GM12878 (cell line): ENCODE measurements at regions not wholly inside any gene's neighbourhood (a gene's known extent, or its start where the extent isn't known, plus 50 kb on each side); places are given as distances from the start of the nearest gene placed in this dataset.
A peak's percentile ranks its signal among the peaks of the same experiment; 100 is the strongest.

Source experiments
- ATAC-seq: fragments of 200-7000 bp; cut with Tn5 transposase; 3 replicates; pipeline ENCODE4 v1.9.1; 2020; ENCODE audit warnings: mild to moderate bottlenecking, moderate library complexity
- BruUV-seq: library from RNA; stranded (reverse); fragments of 400-500 nt; replicated peaks from 2 replicates; lab custom pipeline; 2021; lab: Mats Ljungman, UMichigan
- CTCF ChIA-PET: fragments of 300-600 bp; sonication (Branson Sonifier 250); formaldehyde crosslinking; extraction: SDS; loops from one replicate; lab custom pipeline; 2021; ENCODE audit warnings: inconsistent platforms; lab: Yijun Ruan, JAX
- POLR2A ChIA-PET: fragments of 350-600 bp; formaldehyde crosslinking; extraction: SDS; loops from one replicate; lab custom pipeline; 2021; ENCODE audit warnings: inconsistent platforms; lab: Charles Lee
- RAD21 ChIA-PET: fragments of 300-600 bp; sonication (Branson Sonifier 250); formaldehyde crosslinking; loops from one replicate; lab custom pipeline; 2023; ENCODE audit warnings: antibody characterized with exemption; ENCODE audit not compliant: unreplicated experiment; lab: Charles Lee
- SMC1A ChIA-PET: fragments of 300-600 bp; sonication (Branson Sonifier 250); formaldehyde crosslinking; loops from one replicate; lab custom pipeline; 2023; ENCODE audit not compliant: unreplicated experiment, uncharacterized antibody; lab: Charles Lee
- DNase-seq: peaks from one replicate; pipeline ENCODE4 v3.0.0-alpha.2; 2011; ENCODE audit warnings: low read depth, low spot score
- FAIRE-seq: peaks from 3 replicates; lab custom pipeline; 2011; peaks lifted over from hg19 to GRCh38; lab: Jason Lieb, UNC
- H2AFZ ChIP-seq: 2 replicates; pipeline ENCODE4 v1.6.0; 2011; ENCODE audit warnings: low read depth, low read length, control low read depth; ENCODE audit not compliant: control insufficient read depth
- H3K27ac ChIP-seq: 2 replicates; pipeline ENCODE4 v1.5.1; 2011; ENCODE audit warnings: control low read depth; ENCODE audit not compliant: control insufficient read depth, insufficient read depth
- H3K27me3 ChIP-seq, 2 experiments: replicated peaks in 1 of 2; 2 replicates each; pipeline versions ENCODE4 v1.6.0 to v1.6.1; 2011; ENCODE audit warnings: low read length in 1 of 2; ENCODE audit not compliant: control insufficient read depth in 2 of 2, insufficient read depth in 2 of 2
- H3K36me3 ChIP-seq, 2 experiments: 2 replicates each; pipeline ENCODE4 v1.5.1; 2011; ENCODE audit warnings: low read length in 1 of 2; ENCODE audit not compliant: control insufficient read depth in 2 of 2, insufficient read depth in 2 of 2
- H3K4me1 ChIP-seq: 2 replicates; pipeline ENCODE4 v1.6.1; 2011; ENCODE audit warnings: mild to moderate bottlenecking, low read length, moderate library complexity, mixed read lengths; ENCODE audit not compliant: control insufficient read depth, insufficient read depth
- H3K4me2 ChIP-seq: 2 replicates; pipeline ENCODE4 v1.6.0; 2011; ENCODE audit warnings: control low read depth; ENCODE audit not compliant: control insufficient read depth, insufficient read depth
- H3K4me3 ChIP-seq: fragments of 200-600 bp; sonication (generic); 2 replicates; pipeline ENCODE4 v1.5.1; 2016
- H3K79me2 ChIP-seq: 2 replicates; pipeline ENCODE4 v1.6.0; 2011; ENCODE audit warnings: low read length; ENCODE audit not compliant: control insufficient read depth, insufficient read depth
- H3K9ac ChIP-seq: 2 replicates; pipeline ENCODE4 v1.8.0; 2011; ENCODE audit warnings: low read length, control low read depth, mixed read lengths; ENCODE audit not compliant: control insufficient read depth, insufficient read depth
- H3K9me3 ChIP-seq: replicated peaks from 3 replicates; pipeline ENCODE4 v1.5.1; 2011; ENCODE audit warnings: mild to moderate bottlenecking, low read length; ENCODE audit not compliant: control insufficient read depth, insufficient read depth
- H4K20me1 ChIP-seq: 2 replicates; pipeline ENCODE4 v1.6.0; 2011; ENCODE audit not compliant: control insufficient read depth, insufficient read depth
- MEF2B ChIP-seq: fragments of 450-650 bp; IDR thresholded peaks from 2 replicates; pipeline ENCODE4 v1.6.1; 2018; ENCODE audit warnings: mild to moderate bottlenecking, moderate library complexity; ENCODE audit not compliant: partially characterized antibody, poor library complexity, severe bottlenecking
- PML ChIP-seq: IDR thresholded peaks from 2 replicates; pipeline ENCODE4 v1.6.1; 2012; ENCODE audit warnings: low read length, inconsistent platforms
- WGBS: methylation state at CpG from one replicate; pipeline ENCODE4 v1.1.6; 2016; ENCODE audit warnings: low lambda C conversion rate; ENCODE audit not compliant: insufficient replicate concordance, insufficient coverage; ENCODE audit errors: missing lambda C conversion rate; 5-methylcytosine and 5-hydroxymethylcytosine counted together
- in situ Hi-C: fragments of 300-500 bp; cut with MboI; formaldehyde crosslinking; loops from 9 replicates; pipeline ENCODE4 v1.14.3; 2018; ENCODE audit warnings: mixed read lengths
- intact Hi-C: fragments of 100-400 bp; cut with micrococcal nuclease; formaldehyde crosslinking; loops from one replicate; pipeline ENCODE4 v1.14.2; 2022; ENCODE audit not compliant: unreplicated experiment
- TF ChIP-seq, protein P1 (sequence below): IDR thresholded peaks from 2 replicates; pipeline ENCODE4 v1.6.1; 2012; ENCODE audit warnings: low read length, inconsistent platforms
- TF ChIP-seq, protein P2 (sequence below): fragments of 450-650 bp; IDR thresholded peaks from 2 replicates; pipeline ENCODE4 v1.6.1; 2016; ENCODE audit warnings: mild to moderate bottlenecking, moderate library complexity, borderline replicate concordance

DNA sequence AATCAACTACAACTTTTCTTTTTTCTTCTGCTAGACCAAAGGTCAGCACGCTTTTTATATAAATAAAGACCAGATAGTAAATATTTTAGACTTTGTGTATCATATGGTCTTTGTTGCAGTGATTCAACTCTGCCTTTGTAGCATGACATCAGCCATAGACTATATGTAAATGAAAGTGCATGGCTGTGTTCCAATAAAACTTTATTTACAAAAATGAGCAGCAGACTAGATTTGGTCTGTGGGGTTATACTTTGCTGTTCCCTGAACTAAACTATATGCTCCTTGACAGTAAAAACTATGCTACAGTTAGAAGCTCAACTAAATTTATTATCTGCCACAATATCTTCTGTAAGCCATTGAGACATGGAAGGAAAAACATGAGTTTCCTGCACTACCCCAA is 100.0 kb downstream of the RNASEH2B start:
- RAD21 ChIA-PET, result interaction anchor here (0.6 kb wide), 1 partner anchor 278 kb away, joined by 3 read pairs; no protein-coding TSS in a partner anchor
- CTCF ChIA-PET, result interaction anchor here (0.6 kb wide), 1 partner anchor 57 kb away, joined by 3 read pairs; no protein-coding TSS in a partner anchor
- Histone ChIP-seq H4K20me1 (no peaks in the 10 kb centered on the region; the same call in 1 of the 2 replicates), H3K27me3 (peaks cover 0 to 2% of the 10 kb centered on the region in 2 experiments; a peak in 1 of 4 replicates), H3K36me3 (no peaks in the 10 kb centered on the region), H3K27ac (no peak overlapping the region), H3K4me1 (no peaks in the 10 kb centered on the region), H3K79me2 (no peaks in the 10 kb centered on the region), H3K4me3 (no peak overlapping the region), H3K9me3 (no peaks in the 10 kb centered on the region), H3K9ac (no peak overlapping the region), H2AFZ (no peak overlapping the region), H3K4me2 (no peak overlapping the region)
- in situ Hi-C loops, result no loop called here
- DNase-seq, result no peak
- intact Hi-C loops, result no loop called here
- POLR2A ChIA-PET, result no interaction called here
- SMC1A ChIA-PET, result interaction anchor here (0.6 kb wide), 1 partner anchor 283 kb away, joined by 3 read pairs; no protein-coding TSS in a partner anchor
- FAIRE-seq, result no peak
- TF ChIP-seq, protein P1, sequence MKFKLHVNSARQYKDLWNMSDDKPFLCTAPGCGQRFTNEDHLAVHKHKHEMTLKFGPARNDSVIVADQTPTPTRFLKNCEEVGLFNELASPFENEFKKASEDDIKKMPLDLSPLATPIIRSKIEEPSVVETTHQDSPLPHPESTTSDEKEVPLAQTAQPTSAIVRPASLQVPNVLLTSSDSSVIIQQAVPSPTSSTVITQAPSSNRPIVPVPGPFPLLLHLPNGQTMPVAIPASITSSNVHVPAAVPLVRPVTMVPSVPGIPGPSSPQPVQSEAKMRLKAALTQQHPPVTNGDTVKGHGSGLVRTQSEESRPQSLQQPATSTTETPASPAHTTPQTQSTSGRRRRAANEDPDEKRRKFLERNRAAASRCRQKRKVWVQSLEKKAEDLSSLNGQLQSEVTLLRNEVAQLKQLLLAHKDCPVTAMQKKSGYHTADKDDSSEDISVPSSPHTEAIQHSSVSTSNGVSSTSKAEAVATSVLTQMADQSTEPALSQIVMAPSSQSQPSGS, result no peak
- TF ChIP-seq, protein P2, sequence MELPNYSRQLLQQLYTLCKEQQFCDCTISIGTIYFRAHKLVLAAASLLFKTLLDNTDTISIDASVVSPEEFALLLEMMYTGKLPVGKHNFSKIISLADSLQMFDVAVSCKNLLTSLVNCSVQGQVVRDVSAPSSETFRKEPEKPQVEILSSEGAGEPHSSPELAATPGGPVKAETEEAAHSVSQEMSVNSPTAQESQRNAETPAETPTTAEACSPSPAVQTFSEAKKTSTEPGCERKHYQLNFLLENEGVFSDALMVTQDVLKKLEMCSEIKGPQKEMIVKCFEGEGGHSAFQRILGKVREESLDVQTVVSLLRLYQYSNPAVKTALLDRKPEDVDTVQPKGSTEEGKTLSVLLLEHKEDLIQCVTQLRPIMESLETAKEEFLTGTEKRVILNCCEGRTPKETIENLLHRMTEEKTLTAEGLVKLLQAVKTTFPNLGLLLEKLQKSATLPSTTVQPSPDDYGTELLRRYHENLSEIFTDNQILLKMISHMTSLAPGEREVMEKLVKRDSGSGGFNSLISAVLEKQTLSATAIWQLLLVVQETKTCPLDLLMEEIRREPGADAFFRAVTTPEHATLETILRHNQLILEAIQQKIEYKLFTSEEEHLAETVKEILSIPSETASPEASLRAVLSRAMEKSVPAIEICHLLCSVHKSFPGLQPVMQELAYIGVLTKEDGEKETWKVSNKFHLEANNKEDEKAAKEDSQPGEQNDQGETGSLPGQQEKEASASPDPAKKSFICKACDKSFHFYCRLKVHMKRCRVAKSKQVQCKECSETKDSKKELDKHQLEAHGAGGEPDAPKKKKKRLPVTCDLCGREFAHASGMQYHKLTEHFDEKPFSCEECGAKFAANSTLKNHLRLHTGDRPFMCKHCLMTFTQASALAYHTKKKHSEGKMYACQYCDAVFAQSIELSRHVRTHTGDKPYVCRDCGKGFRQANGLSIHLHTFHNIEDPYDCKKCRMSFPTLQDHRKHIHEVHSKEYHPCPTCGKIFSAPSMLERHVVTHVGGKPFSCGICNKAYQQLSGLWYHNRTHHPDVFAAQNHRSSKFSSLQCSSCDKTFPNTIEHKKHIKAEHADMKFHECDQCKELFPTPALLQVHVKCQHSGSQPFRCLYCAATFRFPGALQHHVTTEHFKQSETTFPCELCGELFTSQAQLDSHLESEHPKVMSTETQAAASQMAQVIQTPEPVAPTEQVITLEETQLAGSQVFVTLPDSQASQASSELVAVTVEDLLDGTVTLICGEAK, result peak; percentile 62; the same call in 1 of the 2 replicates
- no peak for TF ChIP-seq PML
- no peak for TF ChIP-seq MEF2B
- no peak for ATAC-seq
- WGBS, result 0% methylated on average over 1 of the region's 1 CpG
- BruUV-seq, result no TSS peak
